Liver (tissue), 8 donors: ENCODE measurements at regions not wholly inside any gene's neighbourhood (a gene's known extent, or its start where the extent isn't known, plus 50 kb on each side); places are given as distances from the start of the nearest gene placed in this dataset.

Source experiments
- DNase-seq: peaks from one replicate; pipeline ENCODE4 v3.0.0-alpha.2; 2017; ENCODE audit warnings: low spot score
- H3K27ac ChIP-seq, 2 donors: one replicate each; pipeline ENCODE4 v1.7.0; 2013; ENCODE audit warnings: inconsistent platforms in 2 of 2, low read length in 2 of 2, control low read depth in 1 of 2, low read depth in 1 of 2, mild to moderate bottlenecking in 1 of 2
- H3K27me3 ChIP-seq, 4 donors: one replicate each; pipeline versions ENCODE4 v1.6.1 to v1.7.0; 2013; ENCODE audit warnings: low read length in 3 of 4, inconsistent platforms in 1 of 4, mild to moderate bottlenecking in 1 of 4, moderate library complexity in 1 of 4; ENCODE audit not compliant: control insufficient read depth in 4 of 4, insufficient read depth in 4 of 4
- H3K36me3 ChIP-seq, 4 donors: one replicate each; pipeline versions ENCODE4 v1.6.1 to v1.7.0; 2013; ENCODE audit warnings: low read length in 3 of 4, mild to moderate bottlenecking in 3 of 4, low read depth in 1 of 4, moderate library complexity in 1 of 4; ENCODE audit not compliant: control insufficient read depth in 4 of 4, insufficient read depth in 3 of 4
- H3K4me1 ChIP-seq, 4 donors: one replicate each; pipeline versions ENCODE4 v1.6.1 to v1.7.0; 2013; ENCODE audit warnings: low read length in 3 of 4, mild to moderate bottlenecking in 3 of 4, moderate library complexity in 1 of 4; ENCODE audit not compliant: control insufficient read depth in 4 of 4, insufficient read depth in 4 of 4
- H3K4me3 ChIP-seq, 3 donors: one replicate each; pipeline versions ENCODE4 v1.6.1 to v1.7.0; 2013; ENCODE audit warnings: low read length in 3 of 3, control low read depth in 1 of 3, low read depth in 1 of 3, mild to moderate bottlenecking in 1 of 3
- H3K9ac ChIP-seq, 2 donors: one replicate each; pipeline ENCODE4 v1.7.0; 2013; ENCODE audit warnings: low read length in 2 of 2, mild to moderate bottlenecking in 2 of 2, moderate library complexity in 2 of 2, control low read depth in 1 of 2, low read depth in 1 of 2
- H3K9me3 ChIP-seq, 4 donors: one replicate each; pipeline versions ENCODE4 v1.6.1 to v1.7.0; 2013; ENCODE audit warnings: low read length in 3 of 4; ENCODE audit not compliant: control insufficient read depth in 4 of 4
- ATF3 ChIP-seq: IDR thresholded peaks from 2 replicates; pipeline ENCODE4 v1.6.1; 2016; ENCODE audit warnings: antibody characterized with exemption
- CTCF ChIP-seq: fragments of 150-350 bp; IDR thresholded peaks from 2 replicates; pipeline ENCODE4 v1.5.1; 2017; ENCODE audit warnings: improper control_type of control experiment, low read depth, low read length; ENCODE audit not compliant: missing input control
- EGR1 ChIP-seq, 2 donors: IDR thresholded peaks; 2 replicates each; pipeline ENCODE4 v1.6.1; 2016 to 2018; ENCODE audit warnings: antibody characterized with exemption in 2 of 2, low read depth in 2 of 2
- FOXA1 ChIP-seq: IDR thresholded peaks from 2 replicates; pipeline ENCODE4 v1.6.1; 2016; ENCODE audit warnings: antibody characterized with exemption
- FOXA2 ChIP-seq: IDR thresholded peaks from 2 replicates; pipeline ENCODE4 v1.6.1; 2016; ENCODE audit warnings: antibody characterized with exemption
- GABPA ChIP-seq, 2 donors: IDR thresholded peaks in 1 of 2; conservative IDR thresholded peaks in 1 of 2; 2 replicates each; pipeline ENCODE4 v1.6.1; 2016; ENCODE audit warnings: antibody characterized with exemption in 2 of 2, mild to moderate bottlenecking in 1 of 2, moderate library complexity in 1 of 2
- HNF4A ChIP-seq, 2 donors: conservative IDR thresholded peaks; 2 replicates each; pipeline ENCODE4 v1.6.1; 2016; ENCODE audit warnings: antibody characterized with exemption in 2 of 2, mild to moderate bottlenecking in 2 of 2
- HNF4G ChIP-seq: IDR thresholded peaks from 2 replicates; pipeline ENCODE4 v1.6.1; 2016; ENCODE audit warnings: antibody characterized with exemption
- JUND ChIP-seq, 2 donors: IDR thresholded peaks; 2 replicates each; pipeline ENCODE4 v1.6.1; 2016; ENCODE audit warnings: antibody characterized with exemption in 2 of 2
- MAX ChIP-seq: IDR thresholded peaks from 2 replicates; pipeline ENCODE4 v1.6.1; 2016; ENCODE audit warnings: antibody characterized with exemption
- NR2F2 ChIP-seq: IDR thresholded peaks from 2 replicates; pipeline ENCODE4 v1.6.1; 2016; ENCODE audit warnings: antibody characterized with exemption
- REST ChIP-seq: IDR thresholded peaks from 2 replicates; pipeline ENCODE4 v1.6.1; 2016; ENCODE audit warnings: antibody characterized with exemption, mild to moderate bottlenecking
- RXRA ChIP-seq, 2 donors: IDR thresholded peaks; 2 replicates each; pipeline ENCODE4 v1.6.1; 2017 to 2018; ENCODE audit warnings: antibody characterized with exemption in 2 of 2, mild to moderate bottlenecking in 1 of 2
- YY1 ChIP-seq: IDR thresholded peaks from 2 replicates; pipeline ENCODE4 v1.6.1; 2016; ENCODE audit warnings: antibody characterized with exemption, mild to moderate bottlenecking
- ZBTB33 ChIP-seq: IDR thresholded peaks from 2 replicates; pipeline ENCODE4 v1.6.1; 2016; ENCODE audit warnings: antibody characterized with exemption
- WGBS: extraction: QIAGEN DNeasy Blood & Tissue Kit; methylation state at CpG from one replicate; pipeline ENCODE4 v1.1.7; 2013; 5-methylcytosine and 5-hydroxymethylcytosine counted together
- donor health status: healthy.
- donor health status: healthy.
- donor health status: healthy.
- donor health status: healthy.
- donor health status: healthy.

- H3K9me3 ChIP-seq: peaks cover 0 to 3% (median 0%) of the 10 kb centered on the region in 4 donors
- no peak overlapping the region for H3K9ac ChIP-seq
- H3K4me1 ChIP-seq: no peaks in the 10 kb centered on the region
- no peak overlapping the region for H3K4me3 ChIP-seq
- H3K27me3 ChIP-seq: peaks cover 0 to 3% (median 0%) of the 10 kb centered on the region in 4 donors
- DNase-seq: no peak
- TF ChIP-seq JUND (IDR thresholded peaks at IDR 0.05): no peak
- no peak for TF ChIP-seq CTCF
- TF ChIP-seq ATF3: no peak
- TF ChIP-seq ZBTB33: no peak
- no peak for TF ChIP-seq FOXA1
- H3K36me3 ChIP-seq: no peaks in the 10 kb centered on the region
- H3K27ac ChIP-seq: no peak overlapping the region
These were observed 1398.0 kb upstream of the FLRT2 start for GRCh38 chr14:84131924-84132323.

- TF ChIP-seq JUND (IDR thresholded peaks at IDR 0.05) (no peak), ZBTB33 (no peak), GABPA (IDR thresholded peaks at IDR 0.05 in 1 of 2, conservative IDR thresholded peaks at IDR 0.05 in 1 of 2) (no peak), NR2F2 (no peak), HNF4G (no peak), YY1 (no peak), HNF4A (conservative IDR thresholded peaks at IDR 0.05) (no peak), FOXA2 (no peak), ATF3 (no peak), RXRA (IDR thresholded peaks at IDR 0.05) (no peak), FOXA1 (no peak)
- Histone ChIP-seq H3K4me1 (no peaks in the 10 kb centered on the region), H3K4me3 (no peak overlapping the region), H3K36me3 (no peaks in the 10 kb centered on the region), H3K9me3 (no peaks in the 10 kb centered on the region), H3K27me3 (no peaks in the 10 kb centered on the region), H3K9ac (no peak overlapping the region), H3K27ac (no peak overlapping the region)
- 73% methylated on average over 2 of the region's 2 CpGs for WGBS
- DNase-seq: no peak
These were observed 1385.8 kb upstream of the FLRT2 start for GRCh38 chr14:84144166-84144565.

- Histone ChIP-seq H3K4me3 (no peak overlapping the region), H3K4me1 (no peaks in the 10 kb centered on the region), H3K9ac (no peak overlapping the region), H3K36me3 (no peaks in the 10 kb centered on the region), H3K27me3 (no peaks in the 10 kb centered on the region), H3K27ac (no peak overlapping the region), H3K9me3 (no peaks in the 10 kb centered on the region)
- 87% methylated on average over 14 of the region's 14 CpGs for WGBS
- TF ChIP-seq EGR1 (IDR thresholded peaks at IDR 0.05; ENCODE audit: low read depth in 2 of 2): no peak
- no peak for TF ChIP-seq FOXA2
- TF ChIP-seq REST: no peak
- no peak for TF ChIP-seq HNF4G
- TF ChIP-seq MAX: no peak
- no peak for DNase-seq
These were observed 1377.5 kb upstream of the FLRT2 start for GRCh38 chr14:84152452-84152851.
